Liver (tissue), 8 donors: ENCODE measurements at regions not wholly inside any gene's neighbourhood (a gene's known extent, or its start where the extent isn't known, plus 50 kb on each side); places are given as distances from the start of the nearest gene placed in this dataset.

Experiments used
- DNase-seq: peaks from one replicate; pipeline ENCODE4 v3.0.0-alpha.2; 2017; ENCODE audit warnings: low spot score
- H3K27ac ChIP-seq, 2 donors: one replicate each; pipeline ENCODE4 v1.7.0; 2013; ENCODE audit warnings: inconsistent platforms in 2 of 2, low read length in 2 of 2, control low read depth in 1 of 2, low read depth in 1 of 2, mild to moderate bottlenecking in 1 of 2
- H3K27me3 ChIP-seq, 4 donors: one replicate each; pipeline versions ENCODE4 v1.6.1 to v1.7.0; 2013; ENCODE audit warnings: low read length in 3 of 4, inconsistent platforms in 1 of 4, mild to moderate bottlenecking in 1 of 4, moderate library complexity in 1 of 4; ENCODE audit not compliant: control insufficient read depth in 4 of 4, insufficient read depth in 4 of 4
- H3K36me3 ChIP-seq, 4 donors: one replicate each; pipeline versions ENCODE4 v1.6.1 to v1.7.0; 2013; ENCODE audit warnings: low read length in 3 of 4, mild to moderate bottlenecking in 3 of 4, low read depth in 1 of 4, moderate library complexity in 1 of 4; ENCODE audit not compliant: control insufficient read depth in 4 of 4, insufficient read depth in 3 of 4
- H3K4me1 ChIP-seq, 4 donors: one replicate each; pipeline versions ENCODE4 v1.6.1 to v1.7.0; 2013; ENCODE audit warnings: low read length in 3 of 4, mild to moderate bottlenecking in 3 of 4, moderate library complexity in 1 of 4; ENCODE audit not compliant: control insufficient read depth in 4 of 4, insufficient read depth in 4 of 4
- H3K4me3 ChIP-seq, 3 donors: one replicate each; pipeline versions ENCODE4 v1.6.1 to v1.7.0; 2013; ENCODE audit warnings: low read length in 3 of 3, control low read depth in 1 of 3, low read depth in 1 of 3, mild to moderate bottlenecking in 1 of 3
- H3K9ac ChIP-seq, 2 donors: one replicate each; pipeline ENCODE4 v1.7.0; 2013; ENCODE audit warnings: low read length in 2 of 2, mild to moderate bottlenecking in 2 of 2, moderate library complexity in 2 of 2, control low read depth in 1 of 2, low read depth in 1 of 2
- H3K9me3 ChIP-seq, 4 donors: one replicate each; pipeline versions ENCODE4 v1.6.1 to v1.7.0; 2013; ENCODE audit warnings: low read length in 3 of 4; ENCODE audit not compliant: control insufficient read depth in 4 of 4
- ATF3 ChIP-seq: IDR thresholded peaks from 2 replicates; pipeline ENCODE4 v1.6.1; 2016; ENCODE audit warnings: antibody characterized with exemption
- CTCF ChIP-seq: fragments of 150-350 bp; IDR thresholded peaks from 2 replicates; pipeline ENCODE4 v1.5.1; 2017; ENCODE audit warnings: improper control_type of control experiment, low read depth, low read length; ENCODE audit not compliant: missing input control
- EGR1 ChIP-seq, 2 donors: IDR thresholded peaks; 2 replicates each; pipeline ENCODE4 v1.6.1; 2016 to 2018; ENCODE audit warnings: antibody characterized with exemption in 2 of 2, low read depth in 2 of 2
- FOXA1 ChIP-seq: IDR thresholded peaks from 2 replicates; pipeline ENCODE4 v1.6.1; 2016; ENCODE audit warnings: antibody characterized with exemption
- FOXA2 ChIP-seq: IDR thresholded peaks from 2 replicates; pipeline ENCODE4 v1.6.1; 2016; ENCODE audit warnings: antibody characterized with exemption
- GABPA ChIP-seq, 2 donors: IDR thresholded peaks in 1 of 2; conservative IDR thresholded peaks in 1 of 2; 2 replicates each; pipeline ENCODE4 v1.6.1; 2016; ENCODE audit warnings: antibody characterized with exemption in 2 of 2, mild to moderate bottlenecking in 1 of 2, moderate library complexity in 1 of 2
- HNF4A ChIP-seq, 2 donors: conservative IDR thresholded peaks; 2 replicates each; pipeline ENCODE4 v1.6.1; 2016; ENCODE audit warnings: antibody characterized with exemption in 2 of 2, mild to moderate bottlenecking in 2 of 2
- HNF4G ChIP-seq: IDR thresholded peaks from 2 replicates; pipeline ENCODE4 v1.6.1; 2016; ENCODE audit warnings: antibody characterized with exemption
- JUND ChIP-seq, 2 donors: IDR thresholded peaks; 2 replicates each; pipeline ENCODE4 v1.6.1; 2016; ENCODE audit warnings: antibody characterized with exemption in 2 of 2
- MAX ChIP-seq: IDR thresholded peaks from 2 replicates; pipeline ENCODE4 v1.6.1; 2016; ENCODE audit warnings: antibody characterized with exemption
- NR2F2 ChIP-seq: IDR thresholded peaks from 2 replicates; pipeline ENCODE4 v1.6.1; 2016; ENCODE audit warnings: antibody characterized with exemption
- RAD21 ChIP-seq, 2 donors: IDR thresholded peaks; 2 replicates each; pipeline ENCODE4 v1.6.1; 2016; ENCODE audit warnings: antibody characterized with exemption in 2 of 2, mild to moderate bottlenecking in 2 of 2
- REST ChIP-seq: IDR thresholded peaks from 2 replicates; pipeline ENCODE4 v1.6.1; 2016; ENCODE audit warnings: antibody characterized with exemption, mild to moderate bottlenecking
- RXRA ChIP-seq, 2 donors: IDR thresholded peaks; 2 replicates each; pipeline ENCODE4 v1.6.1; 2017 to 2018; ENCODE audit warnings: antibody characterized with exemption in 2 of 2, mild to moderate bottlenecking in 1 of 2
- SP1 ChIP-seq: IDR thresholded peaks from 2 replicates; pipeline ENCODE4 v1.6.1; 2018; ENCODE audit warnings: antibody characterized with exemption, mild to moderate bottlenecking
- TAF1 ChIP-seq: conservative IDR thresholded peaks from 2 replicates; pipeline ENCODE4 v1.6.1; 2016; ENCODE audit warnings: antibody characterized with exemption, mild to moderate bottlenecking
- YY1 ChIP-seq: IDR thresholded peaks from 2 replicates; pipeline ENCODE4 v1.6.1; 2016; ENCODE audit warnings: antibody characterized with exemption, mild to moderate bottlenecking
- ZBTB33 ChIP-seq: IDR thresholded peaks from 2 replicates; pipeline ENCODE4 v1.6.1; 2016; ENCODE audit warnings: antibody characterized with exemption
- WGBS: extraction: QIAGEN DNeasy Blood & Tissue Kit; methylation state at CpG from one replicate; pipeline ENCODE4 v1.1.7; 2013; 5-methylcytosine and 5-hydroxymethylcytosine counted together
- donor health status: healthy.
- donor health status: healthy.
- donor health status: healthy.
- donor health status: healthy.
- donor health status: healthy.

- no peak for TF ChIP-seq ATF3
- TF ChIP-seq HNF4A (conservative IDR thresholded peaks at IDR 0.05): no peak
- TF ChIP-seq RAD21 (IDR thresholded peaks at IDR 0.05): no peak
- no peak for TF ChIP-seq GABPA (IDR thresholded peaks at IDR 0.05 in 1 of 2, conservative IDR thresholded peaks at IDR 0.05 in 1 of 2)
Measured at GRCh38 chr13:78759704-78760103, 100.7 kb upstream of the OBI1 start (continued).

- WGBS: 79% methylated on average over 4 of the region's 4 CpGs
- DNase-seq: no peak
- Histone ChIP-seq H3K4me1 (no peaks in the 10 kb centered on the region), H3K9ac (no peak overlapping the region), H3K4me3 (no peak overlapping the region), H3K36me3 (no peaks in the 10 kb centered on the region), H3K27ac (no peak overlapping the region), H3K9me3 (no peaks in the 10 kb centered on the region), H3K27me3 (peaks cover 0 to 3% (median 1%) of the 10 kb centered on the region in 4 donors)
- no peak for TF ChIP-seq REST
- no peak for TF ChIP-seq RXRA (IDR thresholded peaks at IDR 0.05)
- no peak for TF ChIP-seq SP1
- TF ChIP-seq FOXA2: no peak
- TF ChIP-seq TAF1: no peak
- TF ChIP-seq HNF4G: no peak
- no peak for TF ChIP-seq ATF3
- no peak for TF ChIP-seq ZBTB33
- TF ChIP-seq HNF4A (conservative IDR thresholded peaks at IDR 0.05): no peak
- no peak for TF ChIP-seq RAD21 (IDR thresholded peaks at IDR 0.05)
- no peak for TF ChIP-seq EGR1 (IDR thresholded peaks at IDR 0.05; ENCODE audit: low read depth in 2 of 2)
- no peak for TF ChIP-seq CTCF
- no peak for TF ChIP-seq JUND (IDR thresholded peaks at IDR 0.05)
- TF ChIP-seq YY1: no peak
- no peak for TF ChIP-seq GABPA (IDR thresholded peaks at IDR 0.05 in 1 of 2, conservative IDR thresholded peaks at IDR 0.05 in 1 of 2)
- no peak for TF ChIP-seq NR2F2
- no peak for TF ChIP-seq MAX
- no peak for TF ChIP-seq FOXA1
Measured at GRCh38 chr13:78758549-78758948, 99.6 kb upstream of the OBI1 start.
